Astrocyte (in vitro differentiated cells and primary cell): ENCODE measurements at regions not wholly inside any gene's neighbourhood (a gene's known extent, or its start where the extent isn't known, plus 50 kb on each side); places are given as distances from the start of the nearest gene placed in this dataset.

Experiments
- EZH2 ChIP-seq: IDR thresholded peaks from 2 replicates; pipeline ENCODE4 v1.6.1; 2012; ENCODE audit warnings: mild to moderate bottlenecking, low read length, inconsistent platforms; ENCODE audit not compliant: insufficient read depth
- TF ChIP-seq, protein P1 (sequence below): IDR thresholded peaks from 2 replicates; pipeline ENCODE4 v1.5.1; 2011; ENCODE audit warnings: low read depth, mild to moderate bottlenecking, inconsistent platforms, low read length, moderate library complexity; ENCODE audit not compliant: insufficient read depth

DNA sequence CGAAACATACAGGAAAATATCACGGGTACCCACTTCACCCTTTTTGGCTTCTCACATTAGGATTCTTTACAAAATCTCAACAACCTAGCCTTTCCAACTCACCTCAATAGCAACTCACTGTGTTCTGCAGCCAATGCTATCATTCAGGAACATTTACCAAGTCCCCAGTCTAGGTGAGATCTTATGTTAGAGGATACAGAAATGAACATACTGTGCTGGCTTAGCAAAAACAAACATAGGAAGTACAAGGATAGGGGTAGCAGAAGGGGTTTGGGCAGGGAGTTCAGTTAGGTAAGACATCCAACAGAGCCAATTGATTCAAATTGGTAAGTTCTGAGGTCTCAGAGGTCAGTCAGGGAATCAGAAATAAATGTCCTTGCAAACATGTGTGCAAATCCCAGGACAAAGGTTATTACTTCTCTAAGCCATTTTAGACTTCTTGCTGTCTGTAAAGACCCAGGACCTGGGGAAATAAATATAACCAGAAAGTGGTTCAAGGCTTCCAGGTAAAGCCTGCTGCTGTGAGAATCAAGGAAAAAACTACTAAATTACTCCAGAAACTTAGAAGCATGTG lies 556.3 kb upstream of the CHAC2 start:
- TF ChIP-seq EZH2, result no peak
- TF ChIP-seq, protein P1, sequence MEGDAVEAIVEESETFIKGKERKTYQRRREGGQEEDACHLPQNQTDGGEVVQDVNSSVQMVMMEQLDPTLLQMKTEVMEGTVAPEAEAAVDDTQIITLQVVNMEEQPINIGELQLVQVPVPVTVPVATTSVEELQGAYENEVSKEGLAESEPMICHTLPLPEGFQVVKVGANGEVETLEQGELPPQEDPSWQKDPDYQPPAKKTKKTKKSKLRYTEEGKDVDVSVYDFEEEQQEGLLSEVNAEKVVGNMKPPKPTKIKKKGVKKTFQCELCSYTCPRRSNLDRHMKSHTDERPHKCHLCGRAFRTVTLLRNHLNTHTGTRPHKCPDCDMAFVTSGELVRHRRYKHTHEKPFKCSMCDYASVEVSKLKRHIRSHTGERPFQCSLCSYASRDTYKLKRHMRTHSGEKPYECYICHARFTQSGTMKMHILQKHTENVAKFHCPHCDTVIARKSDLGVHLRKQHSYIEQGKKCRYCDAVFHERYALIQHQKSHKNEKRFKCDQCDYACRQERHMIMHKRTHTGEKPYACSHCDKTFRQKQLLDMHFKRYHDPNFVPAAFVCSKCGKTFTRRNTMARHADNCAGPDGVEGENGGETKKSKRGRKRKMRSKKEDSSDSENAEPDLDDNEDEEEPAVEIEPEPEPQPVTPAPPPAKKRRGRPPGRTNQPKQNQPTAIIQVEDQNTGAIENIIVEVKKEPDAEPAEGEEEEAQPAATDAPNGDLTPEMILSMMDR, result no peak
